ENCODE measurements at regions not wholly inside any gene's neighbourhood (a gene's known extent, or its start where the extent isn't known, plus 50 kb on each side); places are given as distances from the start of the nearest gene placed in this dataset.

DNA sequence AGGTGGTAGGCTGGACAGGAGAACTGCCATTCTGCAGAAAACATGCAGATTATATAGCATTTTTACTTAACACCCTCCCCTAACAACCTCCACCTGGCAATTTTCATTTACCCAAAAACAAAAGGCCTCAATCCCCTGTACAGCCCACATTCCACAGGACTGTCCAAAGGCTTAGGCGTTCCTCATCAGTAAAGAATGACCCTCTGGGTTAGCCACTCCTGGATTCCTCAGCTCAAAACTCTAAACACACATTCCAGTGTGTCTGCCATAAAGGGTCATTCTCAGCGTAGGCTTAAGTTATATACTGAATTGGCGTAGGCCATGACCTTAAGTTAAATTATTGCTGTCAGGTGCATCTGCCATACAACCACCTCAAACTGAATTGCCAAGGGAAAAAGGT lies 261.8 kb upstream of the CHAC2 start:
- TF ChIP-seq, protein P1, sequence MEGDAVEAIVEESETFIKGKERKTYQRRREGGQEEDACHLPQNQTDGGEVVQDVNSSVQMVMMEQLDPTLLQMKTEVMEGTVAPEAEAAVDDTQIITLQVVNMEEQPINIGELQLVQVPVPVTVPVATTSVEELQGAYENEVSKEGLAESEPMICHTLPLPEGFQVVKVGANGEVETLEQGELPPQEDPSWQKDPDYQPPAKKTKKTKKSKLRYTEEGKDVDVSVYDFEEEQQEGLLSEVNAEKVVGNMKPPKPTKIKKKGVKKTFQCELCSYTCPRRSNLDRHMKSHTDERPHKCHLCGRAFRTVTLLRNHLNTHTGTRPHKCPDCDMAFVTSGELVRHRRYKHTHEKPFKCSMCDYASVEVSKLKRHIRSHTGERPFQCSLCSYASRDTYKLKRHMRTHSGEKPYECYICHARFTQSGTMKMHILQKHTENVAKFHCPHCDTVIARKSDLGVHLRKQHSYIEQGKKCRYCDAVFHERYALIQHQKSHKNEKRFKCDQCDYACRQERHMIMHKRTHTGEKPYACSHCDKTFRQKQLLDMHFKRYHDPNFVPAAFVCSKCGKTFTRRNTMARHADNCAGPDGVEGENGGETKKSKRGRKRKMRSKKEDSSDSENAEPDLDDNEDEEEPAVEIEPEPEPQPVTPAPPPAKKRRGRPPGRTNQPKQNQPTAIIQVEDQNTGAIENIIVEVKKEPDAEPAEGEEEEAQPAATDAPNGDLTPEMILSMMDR (IDR thresholded peaks at IDR 0.05): no peak
- H3K4me3 Mint-ChIP-seq: peak overlapping the region; percentile 36; the same call in 1 of the 2 replicates
- H3K36me3 Mint-ChIP-seq (ENCODE audit: low read depth): peaks cover 10% of the 10 kb centered on the region
- peaks cover 52% of the 10 kb centered on the region for H3K4me1 Mint-ChIP-seq (ENCODE audit: low read depth)
- H3K27ac Mint-ChIP-seq: peak overlapping the region; percentile 46; the same call in 1 of the 2 replicates
- DNase-seq: peak; percentile 39
- peaks cover 5% of the 10 kb centered on the region for H3K9me3 Mint-ChIP-seq
- peaks cover 1% of the 10 kb centered on the region for H3K27me3 Mint-ChIP-seq (ENCODE audit: insufficient read depth)

DNA sequence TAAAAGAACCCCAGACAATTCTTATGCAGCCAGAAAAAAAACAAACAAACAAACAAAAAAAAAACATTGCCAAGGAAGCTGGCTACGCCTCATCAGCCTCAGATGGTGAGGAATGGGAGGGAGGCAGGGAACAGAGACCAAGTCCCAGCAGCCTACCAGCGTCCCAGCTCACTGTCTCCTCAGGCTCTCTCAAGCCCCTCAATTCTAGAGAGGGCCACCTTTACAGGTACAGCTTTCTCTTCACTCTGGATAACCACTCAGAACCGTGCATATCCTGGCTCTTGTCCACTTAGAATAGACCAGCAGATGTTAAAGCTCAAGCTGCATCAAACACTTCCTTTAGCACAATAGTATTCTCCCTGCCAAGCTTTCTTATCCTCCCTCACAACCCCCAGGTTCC lies 263.1 kb upstream of the CHAC2 start:
- H3K9me3 Mint-ChIP-seq: peaks cover 5% of the 10 kb centered on the region
- TF ChIP-seq, protein P1 (IDR thresholded peaks at IDR 0.05): no peak
- no peak for DNase-seq
- H3K4me1 Mint-ChIP-seq (ENCODE audit: low read depth): peaks cover 59% of the 10 kb centered on the region
- no peak overlapping the region for H3K4me3 Mint-ChIP-seq
- peaks cover 2% of the 10 kb centered on the region for H3K27me3 Mint-ChIP-seq (ENCODE audit: insufficient read depth)
- peaks cover 6% of the 10 kb centered on the region for H3K36me3 Mint-ChIP-seq (ENCODE audit: low read depth)
- no peak overlapping the region for H3K27ac Mint-ChIP-seq

DNA sequence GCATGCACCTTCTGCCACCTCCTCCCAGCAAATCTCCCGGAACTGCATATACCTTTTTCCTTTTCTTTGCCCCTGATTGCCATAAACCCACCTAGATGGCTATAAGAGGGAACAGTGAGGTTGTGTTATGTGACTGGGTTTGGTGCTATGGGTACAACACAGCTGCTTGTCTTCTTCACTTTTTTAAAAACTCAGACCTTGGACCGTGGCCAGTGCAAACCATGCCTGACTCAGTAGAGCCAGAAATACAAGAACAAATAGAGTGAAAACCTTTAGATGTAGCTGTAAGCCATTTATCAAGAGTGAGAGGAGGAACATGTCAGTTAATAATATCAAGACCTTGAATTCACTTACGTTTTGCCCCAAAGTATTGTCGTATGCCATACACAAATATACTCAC lies 267.4 kb upstream of the CHAC2 start:
- DNase-seq: no peak
- Mint-ChIP-seq H3K36me3 (ENCODE audit: low read depth) (no peaks in the 10 kb centered on the region), H3K27ac (no peak overlapping the region), H3K9me3 (no peaks in the 10 kb centered on the region), H3K4me3 (no peak overlapping the region; the same call in 1 of the 2 replicates), H3K4me1 (ENCODE audit: low read depth) (peaks cover 22% of the 10 kb centered on the region), H3K27me3 (ENCODE audit: insufficient read depth) (peaks cover 4% of the 10 kb centered on the region)
- TF ChIP-seq, protein P1 (IDR thresholded peaks at IDR 0.05): no peak

DNA sequence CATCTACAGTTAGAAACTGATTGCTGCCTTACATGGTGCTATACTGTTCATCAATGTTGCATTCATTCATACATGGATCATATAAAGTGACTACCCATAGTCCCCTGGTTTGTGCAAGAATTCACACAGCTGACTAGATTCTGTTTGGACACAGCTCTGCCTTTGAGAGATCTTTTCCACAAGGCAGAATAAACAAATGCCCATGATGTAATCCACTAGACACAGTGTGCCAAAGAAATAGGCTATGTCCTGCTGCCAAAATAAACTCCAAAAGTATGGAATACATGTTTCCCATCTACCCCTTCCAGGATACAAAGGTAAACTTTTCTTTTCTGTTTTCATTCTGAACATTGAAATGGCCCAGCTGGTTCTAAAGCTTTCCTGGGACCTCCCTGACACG lies 269.4 kb upstream of the CHAC2 start:
- TF ChIP-seq, protein P1 (IDR thresholded peaks at IDR 0.05): no peak
- H3K36me3 Mint-ChIP-seq (ENCODE audit: low read depth): no peaks in the 10 kb centered on the region
- H3K9me3 Mint-ChIP-seq: no peaks in the 10 kb centered on the region
- DNase-seq: peak; percentile 43
- H3K4me3 Mint-ChIP-seq: no peak overlapping the region
- peaks cover 4% of the 10 kb centered on the region for H3K27me3 Mint-ChIP-seq (ENCODE audit: insufficient read depth)
- peak overlapping the region; percentile 39; the same call in 1 of the 2 replicates for H3K27ac Mint-ChIP-seq
- H3K4me1 Mint-ChIP-seq (ENCODE audit: low read depth): peaks cover 14% of the 10 kb centered on the region; the same call in 1 of the 2 replicates

DNA sequence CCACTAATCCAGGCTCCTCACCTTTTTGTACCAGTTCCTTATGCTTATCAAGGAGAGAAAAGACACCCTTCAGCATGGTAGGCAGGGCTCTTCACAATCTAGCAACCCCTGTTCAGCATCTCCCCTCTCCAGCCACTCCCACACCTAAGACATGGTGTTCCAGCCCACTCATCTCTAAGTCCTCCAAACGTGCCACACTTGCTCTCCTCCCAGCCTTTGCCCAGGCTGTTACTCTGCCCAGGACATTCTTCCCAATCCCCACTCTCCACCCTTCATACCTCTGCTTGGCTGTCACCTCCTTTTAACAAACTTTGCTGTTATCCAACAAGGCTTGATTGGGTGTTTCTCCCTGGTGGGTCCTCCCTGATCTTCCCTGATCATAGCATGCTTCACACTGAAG lies 270.6 kb upstream of the CHAC2 start:
- Mint-ChIP-seq H3K4me3 (no peak overlapping the region), H3K9me3 (no peaks in the 10 kb centered on the region), H3K36me3 (ENCODE audit: low read depth) (no peaks in the 10 kb centered on the region), H3K4me1 (ENCODE audit: low read depth) (peaks cover 14% of the 10 kb centered on the region; the same call in 1 of the 2 replicates), H3K27ac (no peak overlapping the region), H3K27me3 (ENCODE audit: insufficient read depth) (peaks cover 4% of the 10 kb centered on the region)
- DNase-seq: no peak
- TF ChIP-seq, protein P1 (IDR thresholded peaks at IDR 0.05): no peak

DNA sequence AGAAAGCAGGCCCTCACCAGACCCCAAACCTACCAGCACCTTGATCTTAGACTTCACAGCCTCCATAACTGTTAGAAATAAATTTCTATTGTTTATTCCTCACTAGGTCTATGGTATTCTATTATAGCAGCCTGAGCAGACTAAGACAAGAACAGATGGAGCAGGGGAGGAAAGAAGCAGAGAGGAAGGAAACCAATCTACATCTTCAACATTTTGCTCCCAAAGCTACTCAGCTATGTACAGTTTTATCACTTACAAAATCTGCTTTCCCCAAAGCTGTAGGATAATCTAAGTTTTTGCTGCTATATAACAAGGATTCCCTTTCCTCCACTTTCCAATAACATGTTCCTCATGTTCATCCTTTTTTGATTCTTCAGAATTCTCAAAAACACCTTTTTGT lies 274.4 kb upstream of the CHAC2 start:
- H3K9me3 Mint-ChIP-seq: no peaks in the 10 kb centered on the region
- no peak for DNase-seq
- H3K4me3 Mint-ChIP-seq: no peak overlapping the region
- no peaks in the 10 kb centered on the region for H3K36me3 Mint-ChIP-seq (ENCODE audit: low read depth)
- peaks cover 3% of the 10 kb centered on the region for H3K27me3 Mint-ChIP-seq (ENCODE audit: insufficient read depth)
- no peak overlapping the region for H3K27ac Mint-ChIP-seq
- H3K4me1 Mint-ChIP-seq (ENCODE audit: low read depth): peaks cover 16% of the 10 kb centered on the region
- TF ChIP-seq, protein P1 (IDR thresholded peaks at IDR 0.05): no peak

Data from HFFc6 (cell line).